GM18520 (cell line): ENCODE measurements at regions not wholly inside any gene's neighbourhood (a gene's known extent, or its start where the extent isn't known, plus 50 kb on each side); places are given as distances from the start of the nearest gene placed in this dataset.
"Not testable (repeated sequence)": the region's sequence is repeated elsewhere in the genome, so short reads cannot be mapped to it uniquely, and the experiment has no call there.

Experiments
- ATAC-seq: cut with Tn5 transposase; IDR thresholded peaks from one replicate; pipeline ENCODE4 v1.9.1; 2021; ENCODE audit not compliant: unreplicated experiment

GRCh38 chr1:90826024-90826423 is 108.9 kb upstream of the BARHL2 start:
- ATAC-seq: no peak

GRCh38 chr1:90824551-90824950 is 107.4 kb upstream of the BARHL2 start:
- no peak for ATAC-seq

DNA sequence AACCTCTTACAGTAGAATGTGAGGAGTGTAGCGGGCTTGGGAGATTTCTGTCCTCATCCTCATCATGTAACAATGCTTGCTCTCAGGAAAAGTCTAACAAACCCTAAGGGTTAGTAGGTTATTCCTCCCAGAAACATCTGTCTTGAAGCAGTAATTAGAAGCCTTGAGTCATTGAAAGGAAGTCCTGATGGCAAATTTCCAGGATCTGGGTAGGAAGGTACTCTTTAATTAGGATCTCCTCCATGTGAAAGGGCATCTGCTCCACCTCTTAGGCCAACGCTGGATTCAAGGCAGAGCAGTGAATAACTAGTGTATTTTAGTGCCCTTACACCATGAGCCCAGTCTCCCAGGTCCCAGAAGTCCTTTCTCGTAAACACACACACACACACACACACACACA is 106.6 kb upstream of the BARHL2 start:
- ATAC-seq: no peak

DNA sequence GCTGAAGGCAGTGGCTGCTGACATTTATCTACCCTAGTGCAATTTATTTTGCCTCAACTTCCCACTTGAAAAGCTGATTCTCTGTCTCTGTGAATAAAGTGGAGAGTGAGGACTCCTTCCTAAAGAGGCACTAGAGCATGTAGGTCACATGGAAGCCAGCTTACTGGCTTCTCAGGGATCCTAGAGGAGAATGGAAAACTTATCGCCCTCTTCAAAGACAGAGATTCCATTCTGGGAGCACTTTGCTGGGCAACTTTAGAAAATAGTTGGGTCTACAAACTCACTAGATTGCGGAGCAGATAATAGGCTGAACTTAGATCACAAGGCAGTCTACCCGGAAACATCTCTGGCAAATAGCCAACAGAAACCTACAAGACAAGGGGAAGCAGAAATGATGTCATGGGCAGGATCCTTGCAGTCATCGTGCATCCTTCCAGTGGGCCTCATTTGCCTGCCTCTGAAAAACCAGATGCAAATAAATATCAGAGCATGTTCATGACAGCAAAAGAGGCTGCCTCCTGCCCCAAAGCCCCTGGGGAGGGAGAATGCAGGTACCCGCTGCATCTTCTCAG is 104.8 kb upstream of the BARHL2 start:
- ATAC-seq: no peak

- no peak for ATAC-seq
These were observed 104.2 kb upstream of the BARHL2 start for GRCh38 chr1:90821152-90821787.

DNA sequence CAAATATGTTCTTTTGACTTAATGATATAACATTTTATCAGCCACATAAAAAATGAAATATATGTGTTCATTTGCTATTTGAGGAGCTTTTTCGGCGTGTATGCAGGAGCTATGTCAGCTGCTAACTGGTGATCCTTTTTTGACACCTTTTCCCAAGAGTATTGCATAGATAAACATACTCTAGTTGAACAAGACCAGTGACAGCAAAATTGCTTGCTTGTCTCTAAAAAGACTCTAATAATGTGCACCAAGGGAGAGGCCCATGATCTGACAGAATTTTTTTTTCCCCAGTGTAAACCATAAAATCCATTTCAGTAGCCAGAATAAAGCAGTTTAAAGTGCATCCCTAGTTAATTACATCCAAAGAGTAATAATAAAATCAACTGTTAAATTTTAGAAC is 103.6 kb upstream of the BARHL2 start:
- no peak for ATAC-seq

- no peak for ATAC-seq
These were observed 100.3 kb upstream of the BARHL2 start for GRCh38 chr1:90817399-90817798.

DNA sequence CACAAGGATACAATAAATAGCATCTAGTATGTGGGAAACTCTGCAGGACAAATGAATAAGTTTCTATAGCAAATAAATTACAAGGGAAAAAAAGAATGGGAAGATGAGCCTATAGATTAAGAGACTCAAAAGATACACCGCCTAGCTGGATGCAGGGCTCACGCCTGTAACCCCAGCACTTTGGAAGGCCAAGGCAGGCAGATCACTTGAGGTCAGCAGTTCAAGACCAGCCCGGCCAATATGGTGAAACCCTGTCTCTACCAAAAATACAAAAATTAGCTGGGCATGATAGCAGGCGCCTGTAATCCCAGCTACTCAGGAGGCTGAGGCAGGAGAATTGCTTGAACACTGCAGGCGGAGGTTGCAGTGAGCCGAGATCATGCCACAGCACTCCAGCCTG is 95.1 kb upstream of the BARHL2 start:
- ATAC-seq: not testable (repeated sequence)

- ATAC-seq: not testable (repeated sequence)
These were observed 94.4 kb upstream of the BARHL2 start for GRCh38 chr1:90811444-90811950.

DNA sequence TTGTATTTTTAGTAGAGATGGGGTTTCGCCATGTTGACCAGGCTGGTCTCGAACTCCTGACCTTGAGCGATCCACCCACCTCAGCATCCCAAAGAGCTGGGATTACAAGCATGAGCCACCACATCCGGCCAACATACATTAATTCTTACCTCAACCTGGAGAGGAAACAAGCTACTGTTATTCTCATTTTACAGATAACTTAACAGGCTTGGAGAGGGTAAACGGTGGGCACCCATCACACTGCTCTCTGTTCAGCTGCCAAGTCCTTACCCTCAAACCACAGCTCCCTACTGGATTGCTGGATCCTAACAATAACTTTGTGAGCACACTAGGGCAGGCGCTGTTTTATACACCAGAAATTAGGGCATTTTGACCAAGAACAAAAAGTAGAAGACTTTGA is 93.6 kb upstream of the BARHL2 start:
- no peak for ATAC-seq

- no peak for ATAC-seq
These were observed 92.9 kb upstream of the BARHL2 start for GRCh38 chr1:90809996-90810395.

DNA sequence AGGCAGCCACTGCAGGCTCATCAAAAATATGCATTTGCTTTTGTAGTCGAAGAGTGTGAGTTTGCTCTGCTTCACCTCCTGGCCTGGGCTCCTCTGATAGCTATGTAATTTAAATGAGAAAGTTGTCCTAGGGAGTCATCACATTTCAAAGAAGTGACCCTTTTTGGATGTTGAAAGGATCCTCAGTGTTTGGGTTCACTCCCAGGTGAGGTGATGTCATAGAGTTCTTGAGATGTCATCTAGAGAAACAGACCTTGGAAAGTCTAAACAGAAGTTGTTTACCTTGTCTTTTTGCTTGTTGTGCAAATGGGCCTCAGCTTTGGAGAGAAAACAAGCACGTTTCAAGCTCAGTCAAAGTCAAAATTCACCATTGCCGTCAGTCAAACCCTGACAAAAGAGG is 92.0 kb upstream of the BARHL2 start:
- no peak for ATAC-seq

- ATAC-seq: no peak
These were observed 90.2 kb upstream of the BARHL2 start for GRCh38 chr1:90807329-90807728.

DNA sequence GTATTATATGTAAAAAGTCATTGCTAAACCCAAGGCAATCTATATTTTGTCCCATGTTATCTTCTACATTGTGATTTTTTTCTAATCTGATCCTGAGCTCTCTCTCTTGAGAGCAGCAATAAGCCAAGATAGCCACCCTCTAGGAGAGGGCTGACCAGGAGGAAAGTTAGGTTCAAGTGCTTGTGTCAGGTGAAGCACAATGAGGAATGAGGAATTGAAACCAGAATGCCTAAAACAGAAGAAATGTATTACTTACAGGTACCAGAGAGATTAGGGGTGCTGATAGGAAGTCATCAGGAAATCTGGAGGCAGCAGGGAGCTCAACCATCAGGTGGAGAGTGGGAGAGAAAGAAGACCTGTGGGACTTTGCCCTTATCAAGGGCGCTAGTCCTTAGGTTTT is 85.5 kb upstream of the BARHL2 start:
- no peak for ATAC-seq

DNA sequence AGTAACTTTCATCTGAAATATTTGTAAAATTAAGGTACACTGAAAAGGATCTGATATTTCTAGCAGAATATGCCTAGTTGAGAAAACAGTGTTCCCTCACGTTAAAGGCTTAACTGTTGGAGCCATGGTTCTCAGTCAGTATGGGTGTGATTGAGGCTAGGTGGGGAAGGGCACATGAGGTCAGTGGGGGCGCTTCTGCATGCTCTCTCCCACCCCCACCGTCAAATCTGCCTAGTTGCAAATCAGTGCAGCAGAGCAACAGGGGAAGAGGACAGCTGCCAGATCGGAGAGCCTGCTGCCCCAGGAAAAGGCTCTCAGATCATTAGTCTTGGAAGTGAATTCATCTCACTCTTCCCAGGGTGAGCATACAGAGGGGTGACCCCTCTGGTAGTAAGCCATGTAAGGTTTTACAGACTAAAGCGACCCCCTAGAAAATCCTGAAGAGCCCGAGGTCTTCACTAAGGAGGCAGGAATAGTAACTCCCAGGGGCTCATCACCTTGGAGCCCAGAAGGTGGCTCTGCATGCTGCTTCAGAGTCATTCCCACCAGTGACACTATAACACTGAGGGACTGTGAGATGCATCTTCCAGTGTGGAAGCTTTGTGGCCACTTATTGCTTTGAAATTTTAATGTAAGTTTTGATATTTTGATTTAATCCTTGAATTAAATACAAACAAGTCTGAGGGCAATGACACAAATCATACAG is 83.1 kb upstream of the BARHL2 start:
- no peak for ATAC-seq

- no peak for ATAC-seq
These were observed 82.2 kb upstream of the BARHL2 start for GRCh38 chr1:90799326-90799725.

DNA sequence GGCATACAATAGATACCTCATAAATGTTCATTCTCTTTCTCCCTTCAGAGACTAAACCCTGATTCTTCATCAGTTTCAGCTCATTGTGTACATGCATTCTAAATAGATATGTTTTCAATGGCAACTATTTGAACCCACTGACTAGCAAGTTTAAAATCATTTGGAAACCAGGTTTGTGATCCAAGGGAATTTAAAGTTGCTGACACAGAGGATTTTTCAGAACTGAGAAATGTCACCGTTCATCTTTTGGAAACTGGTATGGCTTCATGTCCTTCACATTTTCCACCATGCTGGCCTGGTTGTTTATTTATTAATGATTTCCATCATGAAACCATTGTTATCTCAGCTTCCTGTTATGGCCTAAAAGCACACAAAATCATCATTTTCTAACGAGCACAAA is 81.8 kb upstream of the BARHL2 start:
- no peak for ATAC-seq

DNA sequence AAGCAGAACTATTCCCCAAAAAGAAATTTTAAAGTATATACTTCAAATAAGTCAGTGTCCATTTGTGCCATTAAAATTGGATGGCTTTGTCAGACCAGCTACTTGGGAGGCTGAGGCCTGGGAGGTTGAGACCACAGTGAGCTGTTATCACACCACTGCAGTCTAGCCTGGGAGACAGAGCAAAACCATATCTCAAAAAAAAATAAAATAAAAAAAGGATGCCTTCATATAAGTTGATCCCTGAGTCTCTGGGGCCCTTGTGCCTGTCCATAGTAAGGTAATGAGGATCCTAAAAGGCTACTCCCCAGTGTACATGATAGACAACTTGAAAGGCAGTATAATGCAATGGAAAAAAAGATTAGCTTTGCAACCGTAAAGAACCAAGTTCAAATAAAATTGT is 81.2 kb upstream of the BARHL2 start:
- ATAC-seq: no peak

GRCh38 chr1:90795431-90795830 is 78.3 kb upstream of the BARHL2 start:
- ATAC-seq: no peak

DNA sequence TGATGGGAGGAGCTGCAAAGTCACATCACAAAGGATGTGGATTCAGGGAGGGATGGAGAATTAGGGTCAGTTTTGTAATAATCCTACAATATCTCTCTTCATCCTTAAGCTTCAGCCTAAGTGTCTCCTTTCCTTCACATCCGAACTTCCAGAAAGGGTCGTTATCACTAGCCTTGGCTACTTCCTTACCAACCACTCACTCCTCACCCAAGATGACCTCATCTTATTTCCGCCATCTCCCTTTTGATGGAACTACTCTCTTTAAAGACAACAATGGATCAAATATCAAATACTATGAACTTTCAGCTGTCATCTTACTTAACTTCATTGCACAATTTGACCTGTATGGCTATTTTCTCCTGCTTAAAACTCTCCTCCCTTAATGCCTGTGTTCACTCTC is 69.6 kb upstream of the BARHL2 start:
- ATAC-seq: no peak

GRCh38 chr1:90784186-90784847 is 67.2 kb upstream of the BARHL2 start:
- ATAC-seq: no peak

GRCh38 chr1:90783181-90783580 is 66.1 kb upstream of the BARHL2 start:
- no peak for ATAC-seq
